Hematopoietic multipotent progenitor cell treated with erythropoietin and hydrocortisone succinate and interleukin-3 and kit ligand, for 4 days (in vitro differentiated cells): ENCODE measurements at regions not wholly inside any gene's neighbourhood (a gene's known extent, or its start where the extent isn't known, plus 50 kb on each side); places are given as distances from the start of the nearest gene placed in this dataset.

Experiments
- DNase-seq: peaks from one replicate; pipeline ENCODE4 v3.0.0-alpha.2; 2015

GRCh38 chr14:106850913-106851825 lies 1324.8 kb downstream of the TMEM121 start:
- no peak for DNase-seq

DNA sequence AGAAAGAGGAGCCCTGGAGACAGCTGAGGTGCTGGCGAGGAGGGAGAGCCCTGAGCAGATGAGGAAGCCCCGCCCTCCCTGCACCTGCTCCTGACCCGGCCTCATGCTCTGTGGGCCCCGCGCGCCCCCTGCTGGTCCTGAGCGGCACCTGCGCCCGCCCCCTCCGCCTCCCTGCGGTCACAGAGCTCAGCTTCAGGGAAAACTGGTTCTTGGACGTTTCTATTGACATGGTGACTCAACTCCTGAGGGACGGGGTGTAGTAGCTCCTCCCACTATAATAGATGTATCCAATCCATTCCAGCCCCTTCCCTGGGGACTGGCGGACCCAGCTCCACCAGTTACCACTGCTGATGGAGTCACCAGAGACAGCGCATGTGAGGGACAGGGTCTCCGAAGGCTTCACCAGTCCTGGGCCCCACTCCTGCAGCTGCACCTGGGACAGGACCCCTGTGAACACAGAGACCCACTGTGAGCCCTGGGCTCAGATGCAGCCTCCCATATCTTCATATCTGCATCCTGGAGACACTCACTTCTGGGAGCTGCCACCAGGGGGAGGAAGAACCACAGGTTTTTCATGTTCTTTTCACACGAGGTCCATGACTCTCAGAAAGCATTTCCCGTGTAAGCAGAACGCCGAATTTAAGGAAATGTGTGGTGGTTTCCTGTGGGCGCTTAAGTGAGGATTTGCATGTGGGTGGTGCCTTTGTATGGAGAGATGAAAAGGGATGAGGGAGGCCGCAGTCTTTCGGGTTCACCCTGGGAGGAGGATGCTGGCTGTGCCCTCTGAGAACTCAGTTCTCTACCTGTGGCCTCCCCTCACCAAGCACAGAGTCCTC lies 1346.4 kb downstream of the TMEM121 start:
- DNase-seq, result peak; percentile 89

DNA sequence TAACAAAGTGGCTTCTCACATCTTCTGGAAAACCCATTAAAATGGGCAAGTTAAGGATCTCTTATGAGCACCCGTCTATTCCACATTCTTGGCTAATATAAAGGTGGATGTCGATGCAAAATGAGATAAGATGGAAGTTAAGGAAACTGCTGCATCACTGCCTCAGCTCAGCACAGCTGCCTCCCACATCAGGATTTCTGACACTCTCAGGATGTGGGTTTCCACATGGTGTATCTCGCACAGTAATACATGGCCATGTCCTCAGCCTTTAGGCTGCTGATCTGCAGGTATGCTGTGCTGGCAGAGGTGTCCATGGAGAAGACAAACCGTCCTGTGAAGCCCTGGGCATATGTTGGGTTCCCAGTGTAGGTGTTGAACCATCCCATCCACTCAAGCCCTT lies 1348.0 kb downstream of the TMEM121 start:
- peak; percentile 49 for DNase-seq

DNA sequence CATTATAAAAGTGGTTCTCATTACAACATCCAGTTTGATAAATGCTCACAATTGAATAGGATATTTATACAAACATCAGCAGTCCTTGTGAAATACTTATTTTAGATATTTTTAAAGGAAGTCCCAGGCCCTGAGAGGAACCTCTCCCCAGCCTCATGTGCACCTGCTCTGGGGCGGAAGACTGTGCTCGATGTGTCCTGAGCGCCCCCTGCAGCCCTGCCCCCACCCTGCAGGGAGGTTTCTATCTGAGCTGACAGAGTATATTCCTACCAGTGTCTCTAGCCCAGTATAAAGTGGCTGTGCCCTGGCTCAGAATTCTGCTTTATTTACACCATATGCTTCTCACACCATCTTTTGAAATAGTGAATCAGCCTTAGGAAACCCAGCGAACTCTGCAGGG lies 1349.1 kb downstream of the TMEM121 start:
- peak; percentile 80 for DNase-seq

DNA sequence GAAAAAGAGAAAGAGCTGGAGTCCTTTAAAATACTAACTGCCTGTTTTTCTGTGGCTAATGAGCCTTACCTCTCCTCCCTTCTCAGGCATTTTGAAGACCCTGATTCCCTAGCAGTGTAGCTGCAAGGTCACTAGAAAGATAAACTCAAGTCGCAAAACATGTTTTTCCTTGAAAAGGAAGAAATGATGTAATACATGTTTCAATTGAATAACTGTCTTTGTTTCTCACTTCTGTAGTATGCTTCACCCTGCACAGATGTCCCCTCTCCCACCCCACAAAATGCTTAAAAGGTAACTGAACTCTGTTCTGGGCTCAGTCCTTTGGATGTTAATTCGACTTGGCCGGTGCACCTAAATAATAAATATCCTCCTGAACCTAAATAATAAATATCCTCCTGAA lies 1350.3 kb downstream of the TMEM121 start:
- DNase-seq, result no peak

GRCh38 chr14:106877517-106877916 lies 1351.1 kb downstream of the TMEM121 start:
- DNase-seq, result peak; percentile 81

DNA sequence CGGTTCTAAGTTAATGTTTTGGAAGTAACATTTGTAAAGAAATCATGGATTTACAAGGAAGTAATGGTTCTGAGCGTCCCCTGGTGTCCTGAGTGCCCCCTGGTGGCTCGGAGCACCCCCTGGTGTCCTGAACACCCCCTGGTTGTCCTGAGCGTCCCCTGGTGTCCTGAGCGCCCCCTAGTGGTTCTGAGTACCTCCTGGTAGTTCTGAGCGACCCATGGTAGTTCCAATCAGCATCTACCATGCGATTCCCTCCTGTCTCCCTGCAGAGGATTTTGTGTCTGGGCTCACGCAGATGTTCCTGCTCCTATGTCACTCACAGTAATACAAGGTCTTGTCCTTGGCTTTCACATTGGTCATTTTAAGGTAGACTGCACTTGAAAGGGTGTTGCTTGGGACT lies 1352.9 kb downstream of the TMEM121 start:
- DNase-seq, result peak; percentile 95

DNA sequence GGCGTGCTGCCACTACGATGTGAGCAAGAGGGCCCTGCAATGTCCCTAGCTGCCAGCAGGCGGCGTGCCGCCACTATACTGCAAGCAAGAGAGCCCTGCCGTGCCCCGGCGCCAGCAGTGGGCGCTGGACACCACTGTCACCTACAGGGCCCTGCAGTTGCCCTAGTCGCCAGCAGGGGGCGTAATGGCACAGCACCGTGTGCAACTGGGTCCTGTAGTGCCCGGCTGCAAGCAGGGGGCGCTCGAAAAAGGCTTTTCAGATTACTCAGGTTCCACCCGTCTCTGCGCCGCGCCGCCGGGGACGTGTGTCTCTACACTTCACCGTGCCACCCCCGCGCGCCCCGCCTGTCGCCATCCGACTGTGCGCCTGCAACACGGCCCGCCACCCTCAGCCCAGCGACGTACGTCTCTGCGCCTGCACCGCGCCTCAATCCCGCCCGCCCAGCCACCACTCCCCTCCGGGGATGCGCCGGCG lies 1356.9 kb downstream of the TMEM121 start:
- peak; percentile 41 for DNase-seq
